Pons (tissue), 1 donor: ENCODE measurements at regions not wholly inside any gene's neighbourhood (a gene's known extent, or its start where the extent isn't known, plus 50 kb on each side); places are given as distances from the start of the nearest gene placed in this dataset.
A peak's percentile ranks its signal among the peaks of the same experiment; 100 is the strongest.
"Not testable (repeated sequence)": the region's sequence is repeated elsewhere in the genome, so short reads cannot be mapped to it uniquely, and the experiment has no call there.

Experiments
- DNase-seq: peaks from one replicate; pipeline ENCODE4 v3.0.0-alpha.2; 2016; ENCODE audit warnings: low spot score

- DNase-seq, result no peak
These were observed 274.3 kb downstream of the ISL1 start for GRCh38 chr5:51657340-51658240.

GRCh38 chr5:51661646-51662265 lies 278.5 kb downstream of the ISL1 start:
- no peak for DNase-seq

DNA sequence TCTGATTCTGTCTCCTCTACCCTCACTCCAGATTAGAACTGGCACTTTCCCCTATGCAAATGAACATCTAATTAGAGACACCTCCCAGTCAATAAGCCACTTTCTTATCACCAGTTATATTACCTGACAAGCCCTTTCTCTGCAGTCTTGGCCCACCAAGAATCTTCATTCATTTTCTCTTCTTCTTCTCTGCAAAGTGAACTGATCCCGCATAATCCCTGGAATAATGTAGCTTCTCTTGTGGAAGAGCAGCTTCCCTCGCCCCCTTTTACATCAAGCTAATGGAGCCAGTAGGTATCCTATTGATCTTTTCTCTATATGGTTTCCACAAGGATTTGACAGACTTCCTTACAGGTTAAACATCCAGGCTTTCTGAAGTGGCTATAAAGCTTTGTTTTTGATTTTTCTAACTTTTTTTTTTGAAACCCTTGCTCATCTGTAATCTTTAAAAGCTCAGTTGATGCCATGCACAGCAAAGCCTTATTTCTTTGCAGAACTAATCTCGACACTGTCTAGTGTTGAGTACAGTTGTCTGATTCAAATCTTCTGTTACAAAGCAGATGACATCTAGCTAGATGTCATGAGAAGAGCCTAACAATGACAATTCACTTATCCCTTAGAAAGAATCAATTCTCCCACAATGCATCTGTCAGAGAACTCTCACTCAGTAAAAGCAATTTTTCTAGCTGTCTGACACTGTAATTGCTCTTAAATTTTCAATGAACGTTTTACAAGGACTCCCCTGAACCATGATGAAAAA lies 281.4 kb downstream of the ISL1 start:
- DNase-seq, result peak; percentile 6

GRCh38 chr5:51665251-51665593 lies 282.0 kb downstream of the ISL1 start:
- no peak for DNase-seq

GRCh38 chr5:51669095-51669494 lies 285.8 kb downstream of the ISL1 start:
- no peak for DNase-seq

GRCh38 chr5:51678330-51678729 lies 295.1 kb downstream of the ISL1 start:
- DNase-seq, result no peak

DNA sequence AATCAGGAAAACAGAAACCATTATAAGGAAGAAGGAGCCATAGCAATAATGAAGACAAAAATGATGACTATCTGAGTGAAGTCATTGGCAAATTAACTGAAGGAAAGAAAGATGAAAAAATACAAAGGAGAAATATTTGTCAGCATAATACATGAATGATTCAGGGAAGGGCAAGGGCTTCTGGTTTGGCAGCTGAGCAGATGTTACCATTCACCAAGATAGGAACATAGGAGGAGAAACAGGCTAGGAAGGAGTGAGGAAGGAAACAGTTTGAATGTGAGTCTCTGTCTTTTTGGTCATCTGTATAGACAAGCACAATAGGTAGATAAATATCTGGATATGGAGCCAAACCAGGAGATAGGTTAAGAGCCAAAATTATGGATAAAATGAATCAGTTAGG lies 296.0 kb downstream of the ISL1 start:
- no peak for DNase-seq

DNA sequence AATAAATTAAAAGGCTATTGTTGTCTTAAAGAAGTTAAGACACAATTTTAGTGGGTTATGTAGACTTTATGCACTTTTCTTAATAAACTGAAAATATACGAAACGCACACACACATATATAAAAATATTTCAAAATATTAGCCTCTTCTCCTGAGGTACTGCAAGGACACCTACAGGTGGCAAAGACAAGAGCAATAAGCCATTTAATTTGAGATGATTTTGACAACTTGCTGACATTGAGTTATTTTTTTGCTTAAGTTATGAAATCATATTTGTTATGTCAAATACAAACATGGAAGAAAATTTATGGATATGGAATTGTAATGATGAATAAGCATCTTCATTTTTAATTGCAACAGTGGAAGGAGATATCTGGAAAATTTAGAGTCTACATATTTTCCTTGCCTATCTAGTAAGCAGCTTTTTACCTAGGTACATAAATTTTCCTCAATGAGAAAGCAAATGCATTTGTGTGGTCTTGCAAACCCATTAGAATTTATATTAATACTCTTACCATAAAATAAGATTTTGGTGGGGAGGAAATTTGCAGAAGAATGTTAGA lies 301.6 kb downstream of the ISL1 start:
- no peak for DNase-seq

GRCh38 chr5:51685419-51685818 lies 302.2 kb downstream of the ISL1 start:
- DNase-seq, result no peak

DNA sequence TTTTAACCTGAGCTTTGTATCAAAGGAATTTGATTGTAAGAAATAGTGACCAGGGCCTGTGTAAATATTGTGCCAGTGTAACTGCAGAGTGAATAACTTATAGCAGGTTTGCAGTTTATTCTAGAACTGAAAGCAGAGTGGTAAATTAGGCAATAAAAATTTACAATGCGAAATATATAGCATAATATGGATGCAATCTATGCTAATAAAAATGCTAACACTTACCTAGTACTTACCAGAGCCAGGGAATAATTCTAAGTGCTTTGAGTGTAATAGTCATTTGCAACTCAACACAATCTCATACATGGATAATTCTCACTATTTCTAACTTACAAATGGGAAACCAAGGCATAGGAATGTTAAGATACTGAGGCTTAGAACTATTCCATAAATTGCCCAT lies 303.4 kb downstream of the ISL1 start:
- no peak for DNase-seq

DNA sequence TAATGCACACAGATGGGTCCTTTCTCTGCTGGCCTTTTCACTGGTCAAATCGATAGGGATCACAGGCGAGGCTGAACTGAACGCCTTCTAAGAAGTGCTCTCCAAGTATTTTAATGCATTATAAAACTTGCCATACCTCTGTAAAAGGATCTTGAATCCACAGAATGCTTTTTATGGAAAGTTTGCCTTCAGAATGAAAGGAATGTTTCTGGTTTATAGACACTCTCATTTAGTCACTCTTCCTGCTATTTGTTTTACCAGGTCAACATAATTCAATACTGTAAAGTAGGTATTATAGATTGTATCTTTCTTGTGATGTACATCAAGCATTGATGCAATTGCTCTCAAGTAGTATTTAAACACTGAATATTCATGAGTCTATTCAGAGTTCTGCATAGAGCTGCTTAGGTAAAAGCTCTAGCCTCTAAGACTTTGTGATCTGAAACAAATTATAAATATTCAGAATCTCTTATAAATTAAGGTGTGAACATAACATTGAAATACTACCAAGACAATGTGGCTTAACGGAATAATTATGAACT lies 308.4 kb downstream of the ISL1 start:
- DNase-seq, result no peak

GRCh38 chr5:51694826-51695225 lies 311.6 kb downstream of the ISL1 start:
- no peak for DNase-seq

DNA sequence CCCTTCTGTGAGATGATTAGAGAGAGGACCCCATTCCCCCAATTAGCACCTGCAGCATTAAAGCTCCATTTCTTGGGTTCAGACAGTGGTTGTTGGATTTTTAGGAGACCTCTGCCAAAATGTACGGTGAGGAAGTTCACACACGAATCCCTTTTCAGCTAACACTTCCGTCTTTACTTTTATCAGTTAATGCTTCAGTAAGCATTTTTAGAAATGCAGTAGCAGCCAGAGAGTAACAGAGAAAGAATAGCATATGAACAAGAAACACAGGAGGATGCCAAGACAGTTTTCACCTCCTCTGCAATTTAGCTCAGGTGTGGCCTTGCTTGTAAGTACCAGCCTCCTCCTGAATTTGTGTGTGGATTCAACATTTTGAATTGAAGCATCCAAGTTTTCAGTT lies 312.9 kb downstream of the ISL1 start:
- no peak for DNase-seq

GRCh38 chr5:51702046-51702445 lies 318.8 kb downstream of the ISL1 start:
- not testable (repeated sequence) for DNase-seq

DNA sequence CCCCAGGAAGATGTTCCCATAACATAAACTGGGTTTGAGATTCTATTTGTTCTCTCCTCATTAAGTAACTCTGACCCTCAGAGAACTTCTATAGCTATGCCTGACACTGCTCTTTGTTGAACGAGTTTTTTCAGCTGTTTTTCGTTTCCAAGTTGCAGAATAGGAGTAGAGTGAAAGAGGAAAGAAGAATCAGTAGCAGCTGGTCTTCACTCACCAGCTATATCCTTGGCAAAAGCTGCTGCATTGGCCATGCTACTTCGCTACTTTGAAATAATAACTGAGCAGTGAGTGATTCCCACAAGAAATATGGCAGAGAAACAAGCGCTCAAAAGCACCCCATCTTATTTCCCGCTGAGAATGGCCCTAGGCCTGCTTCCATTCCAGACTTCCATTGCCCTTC lies 329.0 kb downstream of the ISL1 start:
- no peak for DNase-seq

GRCh38 chr5:51715445-51715844 lies 332.2 kb downstream of the ISL1 start:
- not testable (repeated sequence) for DNase-seq

DNA sequence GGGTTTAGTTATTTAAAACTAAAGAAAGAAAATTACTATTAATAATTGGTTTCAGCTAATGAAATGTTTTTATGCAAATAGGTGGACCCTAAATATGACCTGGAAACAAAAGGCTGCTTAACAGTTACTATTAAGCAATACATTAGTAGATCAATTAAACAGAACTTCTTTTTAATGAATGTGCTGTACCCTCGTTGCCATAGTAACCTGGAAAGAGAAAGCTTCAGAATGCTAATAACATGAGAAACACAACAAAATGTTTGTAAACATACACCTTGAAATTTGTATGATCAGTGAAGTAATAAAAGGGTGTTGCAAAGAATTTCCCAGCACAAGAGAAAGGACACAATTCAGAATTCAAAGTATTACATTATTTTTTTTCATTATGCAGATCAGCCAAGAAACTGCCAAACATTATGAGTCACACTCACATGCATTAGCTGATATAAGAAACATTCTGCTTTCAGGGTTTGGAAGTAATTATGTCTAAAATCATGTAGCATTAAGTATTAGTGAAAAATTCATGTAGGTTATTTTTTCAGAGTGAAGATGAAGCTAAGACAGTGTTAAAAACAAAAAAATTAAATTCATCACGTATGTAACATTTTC lies 348.3 kb downstream of the ISL1 start:
- no peak for DNase-seq

DNA sequence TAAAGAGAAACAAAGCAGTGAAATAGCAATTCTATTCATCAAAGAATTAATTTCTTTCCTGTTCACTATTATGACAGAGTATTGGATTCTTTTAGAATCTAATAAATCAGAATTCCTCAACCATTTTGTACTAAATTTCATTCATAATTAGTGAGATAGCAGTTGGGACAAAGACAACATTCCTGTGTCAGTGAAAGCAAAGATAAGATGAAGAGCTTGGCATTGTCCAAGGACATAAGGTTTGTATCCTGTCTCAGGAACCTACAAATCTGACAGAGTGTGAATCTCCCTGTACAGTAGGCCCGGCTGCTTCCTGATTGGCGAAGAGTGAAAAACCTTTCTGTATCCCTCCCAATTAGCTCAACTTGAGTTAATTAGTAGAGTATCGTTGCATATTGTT lies 349.1 kb downstream of the ISL1 start:
- no peak for DNase-seq

DNA sequence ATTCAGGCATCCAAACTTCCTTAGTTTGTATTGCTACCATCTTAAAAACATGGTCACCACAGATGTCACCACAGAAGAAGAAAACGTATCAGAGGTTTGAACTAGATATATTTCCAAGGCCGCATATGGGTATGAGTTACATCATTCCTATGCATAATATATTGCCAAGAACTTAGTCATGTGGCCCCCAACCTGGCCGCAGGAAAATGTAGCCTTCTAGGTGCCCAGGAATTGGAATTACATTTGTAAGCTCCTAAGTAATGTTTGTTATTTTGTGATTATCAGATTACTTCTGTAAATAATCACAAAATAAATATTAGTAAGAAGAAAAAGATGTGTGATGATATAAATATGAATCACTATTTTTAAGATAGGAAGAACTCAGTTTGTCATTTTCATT lies 351.4 kb downstream of the ISL1 start:
- no peak for DNase-seq

DNA sequence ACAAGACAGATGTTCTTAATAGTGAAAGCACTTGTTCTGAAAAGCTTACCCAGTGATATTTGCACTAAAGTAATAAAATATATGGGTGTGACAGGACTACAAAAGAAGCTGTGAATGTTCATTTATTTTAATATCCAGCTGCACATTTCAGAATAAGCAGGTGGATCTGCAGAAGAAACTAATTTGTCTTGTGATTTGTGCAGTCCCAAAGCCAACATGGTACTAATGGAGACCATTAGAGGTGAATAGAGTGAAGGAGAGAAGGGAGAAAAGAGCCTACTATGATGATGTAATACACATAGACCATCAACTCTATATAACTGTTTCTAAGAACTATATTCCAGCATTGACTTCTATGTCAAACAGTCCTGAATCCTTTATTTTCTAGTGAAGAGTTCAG lies 362.8 kb downstream of the ISL1 start:
- no peak for DNase-seq

DNA sequence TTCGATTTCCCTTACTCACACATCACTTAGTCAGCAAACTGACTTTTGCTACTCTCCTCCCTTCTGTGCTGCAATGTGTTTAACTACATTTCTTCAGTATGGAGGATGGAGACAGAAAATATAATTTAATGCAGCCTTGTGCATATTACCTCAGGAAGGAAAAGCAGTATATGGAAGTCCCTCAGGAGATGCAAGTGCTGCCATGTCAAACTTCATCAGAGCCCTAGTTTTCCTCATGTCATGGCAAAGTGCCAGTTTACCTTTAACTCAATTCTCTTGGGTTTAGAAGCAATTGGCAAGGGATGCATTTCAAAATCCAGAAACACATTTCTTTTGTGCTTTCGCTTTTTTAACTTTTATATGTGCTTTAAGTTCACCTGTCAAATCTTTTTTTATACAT lies 365.4 kb downstream of the ISL1 start:
- no peak for DNase-seq
